ENCODE measurements at regions not wholly inside any gene's neighbourhood (a gene's known extent, or its start where the extent isn't known, plus 50 kb on each side); places are given as distances from the start of the nearest gene placed in this dataset.

- DNase-seq, result no peak
Measured at GRCh38 chr1:222096883-222097282, 355.0 kb upstream of the DUSP10 start.

- no peak for DNase-seq
Measured at GRCh38 chr1:222096476-222096772, 354.5 kb upstream of the DUSP10 start.

- DNase-seq, result no peak
Measured at GRCh38 chr1:222095606-222096475, 354.0 kb upstream of the DUSP10 start.

GRCh38 chr1:222093518-222093917 lies 351.6 kb upstream of the DUSP10 start:
- DNase-seq, result no peak

GRCh38 chr1:222090103-222090502 lies 348.2 kb upstream of the DUSP10 start:
- no peak for DNase-seq

GRCh38 chr1:222087221-222087920 lies 345.5 kb upstream of the DUSP10 start:
- DNase-seq, result no peak

- DNase-seq, result no peak
Measured at GRCh38 chr1:222084996-222085395, 343.1 kb upstream of the DUSP10 start.

GRCh38 chr1:222084048-222084447 lies 342.2 kb upstream of the DUSP10 start:
- DNase-seq, result no peak

GRCh38 chr1:222081859-222082258 lies 340.0 kb upstream of the DUSP10 start:
- DNase-seq, result no peak

- DNase-seq, result no peak
Measured at GRCh38 chr1:222079566-222079965, 337.7 kb upstream of the DUSP10 start.

- no peak for DNase-seq
Measured at GRCh38 chr1:222077206-222077605, 335.3 kb upstream of the DUSP10 start.

- DNase-seq, result no peak
Measured at GRCh38 chr1:222074317-222074716, 332.4 kb upstream of the DUSP10 start.

GRCh38 chr1:222073307-222073995 lies 331.6 kb upstream of the DUSP10 start:
- DNase-seq, result peak; percentile 46

GRCh38 chr1:222071387-222071786 lies 329.5 kb upstream of the DUSP10 start:
- DNase-seq, result no peak

- no peak for DNase-seq
Measured at GRCh38 chr1:222068937-222069336, 327.0 kb upstream of the DUSP10 start.

- no peak for DNase-seq
Measured at GRCh38 chr1:222068101-222068500, 326.2 kb upstream of the DUSP10 start.

- DNase-seq, result no peak
Measured at GRCh38 chr1:222066539-222066938, 324.6 kb upstream of the DUSP10 start.

GRCh38 chr1:222065234-222065633 lies 323.3 kb upstream of the DUSP10 start:
- DNase-seq, result no peak

GRCh38 chr1:222064388-222065211 lies 322.7 kb upstream of the DUSP10 start:
- DNase-seq, result peak; percentile 35

- DNase-seq, result no peak
Measured at GRCh38 chr1:222062640-222063039, 320.8 kb upstream of the DUSP10 start.

- no peak for DNase-seq
Measured at GRCh38 chr1:222061711-222062359, 319.9 kb upstream of the DUSP10 start.

- DNase-seq, result no peak
Measured at GRCh38 chr1:222060210-222060916, 318.5 kb upstream of the DUSP10 start.
